Adrenal gland (tissue), 5 donors: ENCODE measurements at regions not wholly inside any gene's neighbourhood (a gene's known extent, or its start where the extent isn't known, plus 50 kb on each side); places are given as distances from the start of the nearest gene placed in this dataset.

Experiments used
- POLR2A ChIP-seq, 2 donors: fragments of 450-650 bp; IDR thresholded peaks; one replicate each; pipeline ENCODE4 v1.6.1; 2017; ENCODE audit warnings: antibody characterized with exemption in 2 of 2, mild to moderate bottlenecking in 2 of 2, moderate library complexity in 1 of 2
- TF ChIP-seq, protein P1 (sequence below), 6 experiments: fragments of 450-650 bp in 4 of 6; fragments of 200-600 bp in 2 of 6; sonication (generic) in 1 of 6; IDR thresholded peaks; 1 replicate in 5 of 6; 2 replicates in 1 of 6; pipeline versions ENCODE4 v1.5.1 to v1.8.0; 2016 to 2021; ENCODE audit warnings: antibody characterized with exemption in 6 of 6, mild to moderate bottlenecking in 2 of 6, moderate library complexity in 1 of 6
- donor health status: DM: no; HTN: no; CAD: no.

DNA sequence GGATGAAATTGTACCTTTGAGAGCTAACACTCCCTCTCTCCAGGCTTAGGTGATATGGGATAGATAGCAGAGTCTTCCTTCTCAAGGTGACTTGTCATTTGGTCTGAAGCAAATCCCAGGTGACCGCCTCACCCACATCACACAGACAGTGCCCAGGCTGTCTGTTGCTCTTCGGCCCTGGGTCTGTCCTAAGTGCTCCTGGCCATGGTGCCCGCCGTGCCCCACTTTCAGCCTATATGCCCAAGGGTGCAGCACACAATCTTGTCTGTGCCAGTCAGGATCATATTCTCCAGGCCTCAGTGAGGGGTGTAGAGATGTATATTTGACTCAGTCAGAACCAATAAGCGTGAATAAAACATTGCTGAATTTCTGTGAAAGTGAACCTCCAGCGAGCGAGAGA, 326.8 kb downstream of the DYSF start:
- no peak for TF ChIP-seq POLR2A (IDR thresholded peaks at IDR 0.05)
- TF ChIP-seq, protein P1, sequence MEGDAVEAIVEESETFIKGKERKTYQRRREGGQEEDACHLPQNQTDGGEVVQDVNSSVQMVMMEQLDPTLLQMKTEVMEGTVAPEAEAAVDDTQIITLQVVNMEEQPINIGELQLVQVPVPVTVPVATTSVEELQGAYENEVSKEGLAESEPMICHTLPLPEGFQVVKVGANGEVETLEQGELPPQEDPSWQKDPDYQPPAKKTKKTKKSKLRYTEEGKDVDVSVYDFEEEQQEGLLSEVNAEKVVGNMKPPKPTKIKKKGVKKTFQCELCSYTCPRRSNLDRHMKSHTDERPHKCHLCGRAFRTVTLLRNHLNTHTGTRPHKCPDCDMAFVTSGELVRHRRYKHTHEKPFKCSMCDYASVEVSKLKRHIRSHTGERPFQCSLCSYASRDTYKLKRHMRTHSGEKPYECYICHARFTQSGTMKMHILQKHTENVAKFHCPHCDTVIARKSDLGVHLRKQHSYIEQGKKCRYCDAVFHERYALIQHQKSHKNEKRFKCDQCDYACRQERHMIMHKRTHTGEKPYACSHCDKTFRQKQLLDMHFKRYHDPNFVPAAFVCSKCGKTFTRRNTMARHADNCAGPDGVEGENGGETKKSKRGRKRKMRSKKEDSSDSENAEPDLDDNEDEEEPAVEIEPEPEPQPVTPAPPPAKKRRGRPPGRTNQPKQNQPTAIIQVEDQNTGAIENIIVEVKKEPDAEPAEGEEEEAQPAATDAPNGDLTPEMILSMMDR (IDR thresholded peaks at IDR 0.05) = no peak
